ENCODE measurements at regions not wholly inside any gene's neighbourhood (a gene's known extent, or its start where the extent isn't known, plus 50 kb on each side); places are given as distances from the start of the nearest gene placed in this dataset.

- no peak for TF ChIP-seq MAX (IDR thresholded peaks at IDR 0.05; ENCODE audit: low read depth)
- no peak for TF ChIP-seq CTCF (IDR thresholded peaks at IDR 0.05)
- no peak for TF ChIP-seq MXI1 (IDR thresholded peaks at IDR 0.05; ENCODE audit: low read depth, low read length)
- TF ChIP-seq EP300 (IDR thresholded peaks at IDR 0.05; ENCODE audit: borderline replicate concordance in 1 of 2, low read depth in 1 of 2, low read length in 1 of 2), result no peak
- no peak for TF ChIP-seq ZBTB33 (IDR thresholded peaks at IDR 0.05; ENCODE audit: borderline replicate concordance, low read depth)
- no peak for TF ChIP-seq RCOR1 (IDR thresholded peaks at IDR 0.05; ENCODE audit: low read length)
- no peak for TF ChIP-seq POLR2AphosphoS5 (IDR thresholded peaks at IDR 0.05; ENCODE audit: low read depth, low read length)
- TF ChIP-seq REST (IDR thresholded peaks at IDR 0.05; ENCODE audit: low read depth, low read length), result no peak
- no peak for TF ChIP-seq USF1 (IDR thresholded peaks at IDR 0.05; ENCODE audit: borderline replicate concordance, low read depth)
- no peak for TF ChIP-seq PBX3 (IDR thresholded peaks at IDR 0.05)
These were observed 93.2 kb upstream of the ACTBL2 start for GRCh38 chr5:57575839-57576238.
